Parathyroid adenoma (tissue), 2 donors: ENCODE measurements at regions not wholly inside any gene's neighbourhood (a gene's known extent, or its start where the extent isn't known, plus 50 kb on each side); places are given as distances from the start of the nearest gene placed in this dataset.

Experiments used
- H2AFZ ChIP-seq: fragments of 300-600 bp; sonication (generic); one replicate; pipeline ENCODE4 v1.7.0; 2017; ENCODE audit warnings: antibody characterized with exemption, mild to moderate bottlenecking
- H3K27ac ChIP-seq: fragments of 300-600 bp; sonication (generic); one replicate; pipeline ENCODE4 v1.7.0; 2017
- H3K27me3 ChIP-seq: fragments of 300-600 bp; sonication (generic); one replicate; pipeline ENCODE4 v1.7.0; 2017; ENCODE audit warnings: low read length; ENCODE audit not compliant: control insufficient read depth, insufficient read depth
- H3K36me3 ChIP-seq: fragments of 300-600 bp; sonication (generic); one replicate; pipeline ENCODE4 v1.7.0; 2017; ENCODE audit warnings: low read length; ENCODE audit not compliant: control insufficient read depth, insufficient read depth
- H3K4me1 ChIP-seq: fragments of 300-600 bp; sonication (generic); one replicate; pipeline ENCODE4 v1.7.0; 2017; ENCODE audit warnings: control low read depth
- H3K4me2 ChIP-seq: fragments of 300-600 bp; sonication (generic); one replicate; pipeline ENCODE4 v1.7.0; 2017; ENCODE audit warnings: low read length
- H3K4me3 ChIP-seq: fragments of 300-600 bp; sonication (generic); one replicate; pipeline ENCODE4 v1.7.0; 2017; ENCODE audit warnings: low read depth, low read length
- H3K79me2 ChIP-seq: fragments of 300-600 bp; sonication (generic); one replicate; pipeline ENCODE4 v1.7.0; 2017; ENCODE audit warnings: control low read depth
- H3K9ac ChIP-seq: fragments of 300-600 bp; sonication (generic); one replicate; pipeline ENCODE4 v1.7.0; 2017; ENCODE audit warnings: mild to moderate bottlenecking
- H3K9me3 ChIP-seq: fragments of 300-600 bp; sonication (generic); one replicate; pipeline ENCODE4 v1.7.0; 2017; ENCODE audit warnings: low read length; ENCODE audit not compliant: control insufficient read depth
- CTCF ChIP-seq: fragments of 300-600 bp; sonication (generic); IDR thresholded peaks from one replicate; pipeline ENCODE4 v1.7.0; 2017; ENCODE audit warnings: antibody characterized with exemption, mild to moderate bottlenecking
- donor health status: primary hyperparathyroidism.

- no peaks in the 10 kb centered on the region for H3K36me3 ChIP-seq
- H3K27ac ChIP-seq, result no peak overlapping the region
- TF ChIP-seq CTCF, result no peak
These were observed 559.7 kb upstream of the CAMK1G start for GRCh38 chr1:209023790-209024189.

GRCh38 chr1:209029737-209030136 lies 553.8 kb upstream of the CAMK1G start:
- no peaks in the 10 kb centered on the region for H3K36me3 ChIP-seq

More at GRCh38 chr1:209023790-209024189, 559.7 kb upstream of the CAMK1G start:
- no peak overlapping the region for H3K4me3 ChIP-seq
- H3K9ac ChIP-seq, result no peak overlapping the region
- H3K9me3 ChIP-seq, result no peaks in the 10 kb centered on the region
- H3K27me3 ChIP-seq, result no peaks in the 10 kb centered on the region
- H3K4me2 ChIP-seq, result no peak overlapping the region
- H3K4me1 ChIP-seq, result no peaks in the 10 kb centered on the region
- H2AFZ ChIP-seq, result no peak overlapping the region
- H3K79me2 ChIP-seq, result no peaks in the 10 kb centered on the region

GRCh38 chr1:209030454-209031167 lies 552.9 kb upstream of the CAMK1G start:
- Histone ChIP-seq H3K9ac (no peak overlapping the region), H3K27me3 (no peaks in the 10 kb centered on the region), H3K4me3 (no peak overlapping the region), H3K9me3 (no peaks in the 10 kb centered on the region), H3K27ac (no peak overlapping the region), H3K4me2 (no peak overlapping the region), H3K4me1 (no peaks in the 10 kb centered on the region), H3K79me2 (no peaks in the 10 kb centered on the region), H3K36me3 (no peaks in the 10 kb centered on the region), H2AFZ (no peak overlapping the region)
- no peak for TF ChIP-seq CTCF

More at GRCh38 chr1:209029737-209030136, 553.8 kb upstream of the CAMK1G start:
- Histone ChIP-seq H3K79me2 (no peaks in the 10 kb centered on the region), H3K4me1 (no peaks in the 10 kb centered on the region), H3K4me3 (no peak overlapping the region), H3K4me2 (no peak overlapping the region), H3K9me3 (no peaks in the 10 kb centered on the region), H3K9ac (no peak overlapping the region), H3K27ac (no peak overlapping the region), H2AFZ (no peak overlapping the region), H3K27me3 (no peaks in the 10 kb centered on the region)
- TF ChIP-seq CTCF, result no peak

GRCh38 chr1:209037064-209037463 lies 546.5 kb upstream of the CAMK1G start:
- no peak overlapping the region for H3K27ac ChIP-seq
- no peak for TF ChIP-seq CTCF
- no peaks in the 10 kb centered on the region for H3K27me3 ChIP-seq
- H3K9me3 ChIP-seq, result no peaks in the 10 kb centered on the region
- H3K9ac ChIP-seq, result no peak overlapping the region
- H3K4me3 ChIP-seq, result no peak overlapping the region
- H3K79me2 ChIP-seq, result no peaks in the 10 kb centered on the region
- no peaks in the 10 kb centered on the region for H3K36me3 ChIP-seq
- H3K4me2 ChIP-seq, result no peak overlapping the region
- H2AFZ ChIP-seq, result no peak overlapping the region
- H3K4me1 ChIP-seq, result no peaks in the 10 kb centered on the region

GRCh38 chr1:209038316-209038715 lies 545.2 kb upstream of the CAMK1G start:
- Histone ChIP-seq H3K4me3 (no peak overlapping the region), H3K36me3 (no peaks in the 10 kb centered on the region), H3K9ac (no peak overlapping the region), H3K79me2 (no peaks in the 10 kb centered on the region), H3K9me3 (no peaks in the 10 kb centered on the region), H3K4me1 (no peaks in the 10 kb centered on the region), H2AFZ (no peak overlapping the region), H3K4me2 (no peak overlapping the region), H3K27me3 (no peaks in the 10 kb centered on the region), H3K27ac (no peak overlapping the region)
- no peak for TF ChIP-seq CTCF
